Pancreas (tissue), 10 donors: ENCODE measurements at regions not wholly inside any gene's neighbourhood (a gene's known extent, or its start where the extent isn't known, plus 50 kb on each side); places are given as distances from the start of the nearest gene placed in this dataset.
A peak's percentile ranks its signal among the peaks of the same experiment; 100 is the strongest.
"Not testable (repeated sequence)": the region's sequence is repeated elsewhere in the genome, so short reads cannot be mapped to it uniquely, and the experiment has no call there.

ENCODE experiments used
- ATAC-seq, 4 donors: fragments of 200-7000 bp; cut with Tn5 transposase; one replicate each; pipeline versions ENCODE4 v1.8.0 to v1.9.1; 2020; ENCODE audit warnings: mild to moderate bottlenecking in 4 of 4, moderate library complexity in 4 of 4
- DNase-seq, 6 donors: peaks; one replicate each; pipeline ENCODE4 v3.0.0-alpha.2; 2020
- FAIRE-seq: peaks from 2 replicates; lab custom pipeline; 2012; peaks lifted over from hg19 to GRCh38; lab: Jason Lieb, UNC
- H3K27ac ChIP-seq, 4 donors: fragments of 200-600 bp; sonication (generic); 1 replicate in 3 of 4; 2 replicates in 1 of 4; pipeline versions ENCODE4 v1.5.0 to v1.8.0; 2020
- H3K27me3 ChIP-seq, 4 donors: fragments of 200-600 bp; one replicate each; pipeline ENCODE4 v1.8.0; 2021
- H3K36me3 ChIP-seq, 3 donors: fragments of 200-600 bp; sonication (generic) in 1 of 3; one replicate each; pipeline versions ENCODE4 v1.5.0 to v1.8.0; 2020 to 2021
- H3K4me1 ChIP-seq, 3 donors: fragments of 200-600 bp; one replicate each; pipeline ENCODE4 v1.8.0; 2021
- H3K4me3 ChIP-seq, 4 donors: fragments of 200-600 bp; sonication (generic) in 2 of 4; one replicate each; pipeline versions ENCODE4 v1.5.0 to v1.8.0; 2020 to 2021
- H3K9me3 ChIP-seq, 4 donors: fragments of 200-600 bp; one replicate each; pipeline ENCODE4 v1.8.0; 2021
- WGBS, 2 donors: extraction: QIAGEN DNeasy Blood & Tissue Kit; methylation state at CpG; one replicate each; pipeline ENCODE4 v1.1.7; 2013; 5-methylcytosine and 5-hydroxymethylcytosine counted together
- intact Hi-C, 3 donors: fragments of 100-400 bp; cut with DNase I; formaldehyde crosslinking; loops; one replicate each; pipeline versions ENCODE4 v1.11.1 to v1.14.2; 2022
- TF ChIP-seq, protein P1 (sequence below), 4 donors: fragments of 200-600 bp; sonication (generic) in 3 of 4; IDR thresholded peaks; one replicate each; pipeline versions ENCODE4 v1.5.0 to v1.8.0; 2021; ENCODE audit warnings: antibody characterized with exemption in 4 of 4
- donor health status: healthy with polysubstance abuse.
- donor health status: DM: no; HTN: no; CAD: no; lungs with moderate emphysema.
- donor health status: DM: no; HTN: no; CAD: no.
- donor health status: control.
- donor health status: control.
- donor health status: Bipolar disorder and iron deficiency.
- donor health status: DM: yes; HTN: yes; CAD: no.
- donor health status: DM: no; HTN: no; CAD: no.
- donor health status: DM: no; HTN: no; CAD: no.
- donor health status: DM: yes; HTN: yes; CAD: no.

DNA sequence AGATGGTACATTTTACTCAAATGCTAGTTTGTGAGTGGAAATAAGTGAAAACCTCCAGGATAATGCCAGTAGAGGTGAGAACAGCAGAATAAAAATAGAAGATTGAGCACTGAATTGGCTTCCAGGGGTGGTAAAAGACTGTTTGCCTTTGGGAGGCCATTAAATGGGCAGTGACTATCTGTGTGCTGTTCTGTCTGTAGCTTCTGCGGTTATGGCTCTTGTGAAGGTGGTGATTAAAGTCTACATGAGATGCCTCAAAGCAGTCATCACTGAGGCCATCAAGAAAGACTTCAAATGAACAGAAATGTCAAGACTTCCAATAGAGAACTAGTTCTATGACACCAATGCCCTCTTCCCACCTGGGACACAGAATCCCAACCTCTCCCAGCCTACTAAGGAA lies 108.8 kb downstream of the EFHB start:
- DNase-seq (no peak), FAIRE-seq (no peak), ATAC-seq (no peak)
- Histone ChIP-seq H3K36me3 (no peaks in the 10 kb centered on the region), H3K4me3 (no peak overlapping the region), H3K9me3 (no peaks in the 10 kb centered on the region), H3K27ac (no peak overlapping the region), H3K4me1 (no peaks in the 10 kb centered on the region), H3K27me3 (no peaks in the 10 kb centered on the region)
- intact Hi-C loops = no loop called here
- TF ChIP-seq, protein P1, sequence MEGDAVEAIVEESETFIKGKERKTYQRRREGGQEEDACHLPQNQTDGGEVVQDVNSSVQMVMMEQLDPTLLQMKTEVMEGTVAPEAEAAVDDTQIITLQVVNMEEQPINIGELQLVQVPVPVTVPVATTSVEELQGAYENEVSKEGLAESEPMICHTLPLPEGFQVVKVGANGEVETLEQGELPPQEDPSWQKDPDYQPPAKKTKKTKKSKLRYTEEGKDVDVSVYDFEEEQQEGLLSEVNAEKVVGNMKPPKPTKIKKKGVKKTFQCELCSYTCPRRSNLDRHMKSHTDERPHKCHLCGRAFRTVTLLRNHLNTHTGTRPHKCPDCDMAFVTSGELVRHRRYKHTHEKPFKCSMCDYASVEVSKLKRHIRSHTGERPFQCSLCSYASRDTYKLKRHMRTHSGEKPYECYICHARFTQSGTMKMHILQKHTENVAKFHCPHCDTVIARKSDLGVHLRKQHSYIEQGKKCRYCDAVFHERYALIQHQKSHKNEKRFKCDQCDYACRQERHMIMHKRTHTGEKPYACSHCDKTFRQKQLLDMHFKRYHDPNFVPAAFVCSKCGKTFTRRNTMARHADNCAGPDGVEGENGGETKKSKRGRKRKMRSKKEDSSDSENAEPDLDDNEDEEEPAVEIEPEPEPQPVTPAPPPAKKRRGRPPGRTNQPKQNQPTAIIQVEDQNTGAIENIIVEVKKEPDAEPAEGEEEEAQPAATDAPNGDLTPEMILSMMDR (IDR thresholded peaks at IDR 0.05) = no peak
- WGBS, 2 donors = 77 to 82% methylated on average over 1 of the region's 1 CpG

DNA sequence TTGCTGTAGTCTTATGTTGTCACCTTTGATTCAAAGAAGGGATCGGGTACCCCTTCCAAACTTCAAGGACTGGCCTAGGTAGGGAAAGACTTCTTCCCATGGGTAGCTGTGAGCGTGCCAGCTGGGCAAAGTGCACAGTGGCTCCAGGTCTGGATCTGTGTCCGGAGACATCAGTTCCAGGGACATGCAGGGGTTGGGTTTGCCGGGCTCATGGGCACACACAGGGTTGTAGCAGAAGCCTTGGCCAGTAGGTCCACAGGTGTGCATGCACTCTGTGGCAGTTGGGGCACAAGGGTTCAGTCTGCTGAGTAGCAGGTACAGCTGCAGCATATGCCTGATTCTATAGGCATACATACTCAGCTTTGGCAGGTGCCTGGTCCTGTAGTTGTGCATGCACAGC lies 111.2 kb downstream of the EFHB start:
- no peak for FAIRE-seq
- intact Hi-C loops = no loop called here
- no peaks in the 10 kb centered on the region for H3K27me3 ChIP-seq
- H3K9me3 ChIP-seq = no peaks in the 10 kb centered on the region
- DNase-seq = peak in 1 of 6 donors; percentile 37
- no peaks in the 10 kb centered on the region for H3K36me3 ChIP-seq
- ATAC-seq = no peak
- 74 to 88% methylated on average over 4 of the region's 4 CpGs for WGBS, 2 donors
- H3K4me3 ChIP-seq = no peak overlapping the region
- H3K4me1 ChIP-seq = no peaks in the 10 kb centered on the region
- TF ChIP-seq, protein P1 (IDR thresholded peaks at IDR 0.05) = no peak
- H3K27ac ChIP-seq = no peak overlapping the region

DNA sequence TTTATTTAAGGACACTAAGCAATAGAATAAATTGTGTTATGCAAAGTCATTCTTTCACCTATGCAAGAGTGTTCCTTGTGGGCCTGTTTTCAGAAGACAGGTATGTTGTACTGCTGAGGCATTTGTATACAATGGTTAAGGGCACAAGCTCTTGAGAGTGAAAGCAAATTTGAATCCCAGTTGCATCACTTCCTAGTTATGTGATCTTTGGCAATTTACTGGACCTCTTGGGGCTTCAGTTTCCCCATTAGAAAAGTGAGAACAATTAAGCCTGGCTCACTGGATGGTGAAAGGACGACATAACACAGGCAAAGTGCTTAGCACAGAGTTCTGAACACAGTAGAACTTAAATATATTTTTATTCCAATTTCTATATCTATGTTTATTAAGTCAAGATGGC lies 117.4 kb downstream of the EFHB start:
- 27 to 28% methylated on average over 1 of the region's 1 CpG for WGBS, 2 donors
- ATAC-seq = no peak
- H3K4me1 ChIP-seq = no peaks in the 10 kb centered on the region
- intact Hi-C loops = no loop called here
- no peaks in the 10 kb centered on the region for H3K9me3 ChIP-seq
- TF ChIP-seq, protein P1 (IDR thresholded peaks at IDR 0.05) = no peak
- no peak overlapping the region for H3K27ac ChIP-seq
- no peak overlapping the region for H3K4me3 ChIP-seq
- FAIRE-seq = no peak
- DNase-seq = no peak
- H3K36me3 ChIP-seq = no peaks in the 10 kb centered on the region
- no peaks in the 10 kb centered on the region for H3K27me3 ChIP-seq

DNA sequence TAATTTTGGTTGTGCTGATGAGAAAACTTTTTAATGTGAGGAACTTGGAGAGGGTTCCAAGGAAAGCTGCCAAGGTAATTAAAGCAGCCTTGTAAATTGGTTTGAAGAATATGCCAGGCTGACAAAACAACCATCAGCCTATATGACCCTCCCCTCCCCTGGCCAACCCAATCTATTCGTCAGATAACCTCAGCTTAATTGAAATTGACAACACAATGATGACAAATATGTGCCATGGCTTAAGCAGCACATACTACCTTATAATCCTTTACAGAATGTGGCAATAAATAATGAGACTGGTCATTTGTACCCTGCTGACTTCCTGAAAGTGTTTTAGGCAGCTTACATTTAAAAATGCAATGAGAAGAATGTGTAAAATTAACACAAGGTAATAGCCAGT lies 118.2 kb downstream of the EFHB start:
- DNase-seq (no peak), ATAC-seq (no peak), FAIRE-seq (no peak)
- Histone ChIP-seq H3K9me3 (no peaks in the 10 kb centered on the region), H3K27me3 (no peaks in the 10 kb centered on the region), H3K4me1 (no peaks in the 10 kb centered on the region), H3K36me3 (no peaks in the 10 kb centered on the region), H3K27ac (no peak overlapping the region), H3K4me3 (no peak overlapping the region)
- TF ChIP-seq, protein P1 (IDR thresholded peaks at IDR 0.05) = no peak
- intact Hi-C loops = no loop called here
- 42 to 50% methylated on average over 1 of the region's 1 CpG for WGBS, 2 donors

DNA sequence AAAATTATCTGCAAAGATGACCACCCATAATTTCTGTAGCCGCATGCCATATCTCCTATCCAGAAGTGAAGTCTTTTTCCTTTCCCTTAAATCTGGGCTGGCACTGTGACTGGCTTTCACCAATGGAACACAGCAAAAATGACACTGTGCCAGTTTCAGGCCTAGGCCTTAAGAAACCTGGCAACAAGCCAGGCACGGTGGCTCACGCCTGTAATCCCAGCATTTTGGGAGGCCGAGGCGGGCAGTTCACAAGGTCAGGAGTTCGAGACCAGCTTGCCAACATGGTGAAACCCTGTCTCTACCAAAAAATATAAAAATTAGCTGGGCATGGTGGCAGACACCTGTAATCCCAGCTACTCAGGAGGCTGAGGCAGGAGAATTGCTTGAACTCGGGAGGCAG lies 120.3 kb downstream of the EFHB start:
- H3K9me3 ChIP-seq, FAIRE-seq, H3K27me3 ChIP-seq, DNase-seq, H3K4me1 ChIP-seq, H3K36me3 ChIP-seq, H3K4me3 ChIP-seq, ATAC-seq, intact Hi-C loops, H3K27ac ChIP-seq: not testable (repeated sequence)
- 66 to 71% methylated on average over 7 of the region's 7 CpGs for WGBS, 2 donors

DNA sequence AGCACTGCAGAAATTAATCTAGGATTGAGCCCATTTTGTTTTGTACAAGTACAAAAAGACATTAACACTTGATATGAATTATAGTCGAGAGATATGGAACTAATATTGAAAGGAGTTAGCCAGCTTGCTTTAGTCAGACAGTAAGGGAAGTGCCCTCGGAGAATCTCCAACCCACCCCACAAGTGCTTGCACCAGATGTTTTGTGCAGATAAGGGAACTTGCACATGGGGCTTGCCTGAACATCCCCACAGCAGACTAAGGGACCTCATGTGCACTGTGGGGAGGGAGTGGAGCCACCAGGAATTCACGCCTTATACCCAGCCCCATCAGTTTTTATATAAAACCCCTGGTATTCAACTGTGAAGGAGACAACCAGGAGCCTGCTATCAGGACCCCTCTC lies 122.3 kb downstream of the EFHB start:
- 27 to 39% methylated on average over 3 of the region's 3 CpGs for WGBS, 2 donors
- ATAC-seq (no peak), FAIRE-seq (no peak), DNase-seq (no peak)
- H3K9me3 ChIP-seq = no peaks in the 10 kb centered on the region
- H3K27me3 ChIP-seq = no peaks in the 10 kb centered on the region
- TF ChIP-seq, protein P1 (IDR thresholded peaks at IDR 0.05) = no peak
- H3K36me3 ChIP-seq = no peaks in the 10 kb centered on the region
- no peak overlapping the region for H3K4me3 ChIP-seq
- intact Hi-C loops = no loop called here
- no peaks in the 10 kb centered on the region for H3K4me1 ChIP-seq
- H3K27ac ChIP-seq = no peak overlapping the region
